NCI-H1417 treated with DMSO at 0.1 percent for 48 hours (cell line): ENCODE measurements at regions not wholly inside any gene's neighbourhood (a gene's known extent, or its start where the extent isn't known, plus 50 kb on each side); places are given as distances from the start of the nearest gene placed in this dataset.

Experiments used
- DNase-seq: peaks from one replicate; lab custom pipeline; 2025; lab: John Stamatoyannopoulos, UW

DNA sequence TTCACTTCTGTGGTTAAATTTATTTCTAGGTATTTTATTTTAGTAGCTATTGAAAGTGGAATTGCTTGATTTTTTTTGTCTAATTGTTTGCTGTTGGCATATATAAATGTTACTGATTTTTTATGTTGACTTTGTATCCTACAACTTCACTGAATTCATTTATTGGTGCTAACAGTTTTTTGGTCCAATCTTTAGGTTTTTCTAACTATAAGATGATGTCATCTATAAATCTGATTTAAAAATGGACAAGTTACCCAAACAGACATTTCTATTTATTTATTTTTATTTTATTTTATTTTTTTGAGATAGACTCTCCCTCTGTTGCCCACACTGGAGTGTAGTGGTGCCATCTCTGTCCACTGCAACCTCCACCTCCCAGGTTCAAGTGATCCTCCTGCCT lies 162.3 kb downstream of the COX7C start:
- DNase-seq, result no peak

DNA sequence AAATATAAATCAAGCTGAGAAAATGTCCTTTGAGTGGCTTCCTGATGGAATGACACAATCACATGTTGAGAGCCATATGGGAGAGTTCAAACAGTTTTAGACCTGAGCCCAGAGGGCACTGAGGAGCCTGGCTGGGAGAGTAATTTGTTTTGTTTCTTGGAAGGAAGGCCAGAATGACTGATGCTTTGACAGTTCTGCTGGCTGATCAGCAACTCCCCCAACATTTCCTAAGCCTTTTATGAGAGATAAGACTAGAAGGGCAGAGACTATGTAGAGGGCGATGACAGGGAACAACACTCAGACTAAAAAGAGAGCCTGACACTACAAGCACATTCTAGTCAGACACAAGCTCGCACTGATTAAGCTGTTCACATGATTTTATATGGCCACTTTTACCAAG lies 169.2 kb downstream of the COX7C start:
- no peak for DNase-seq

DNA sequence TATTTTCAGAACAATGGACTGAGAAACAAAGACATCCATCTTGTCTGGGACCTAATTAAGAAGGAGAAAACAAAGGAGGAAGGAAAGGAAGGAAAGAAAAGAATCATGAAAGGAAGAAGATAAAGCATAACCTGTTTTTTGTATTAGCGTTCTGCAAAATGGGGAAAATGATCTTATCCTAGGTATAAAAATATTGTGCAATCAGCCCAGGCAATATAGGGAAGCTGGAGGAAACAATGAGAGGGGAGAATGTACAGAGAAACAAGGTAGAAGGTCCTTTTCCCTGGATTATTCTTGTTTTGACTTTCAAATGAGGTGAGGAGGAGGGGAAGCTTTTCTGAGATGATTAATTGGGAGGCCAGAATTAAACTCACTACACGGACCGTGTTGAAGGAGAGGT lies 177.9 kb downstream of the COX7C start:
- no peak for DNase-seq

DNA sequence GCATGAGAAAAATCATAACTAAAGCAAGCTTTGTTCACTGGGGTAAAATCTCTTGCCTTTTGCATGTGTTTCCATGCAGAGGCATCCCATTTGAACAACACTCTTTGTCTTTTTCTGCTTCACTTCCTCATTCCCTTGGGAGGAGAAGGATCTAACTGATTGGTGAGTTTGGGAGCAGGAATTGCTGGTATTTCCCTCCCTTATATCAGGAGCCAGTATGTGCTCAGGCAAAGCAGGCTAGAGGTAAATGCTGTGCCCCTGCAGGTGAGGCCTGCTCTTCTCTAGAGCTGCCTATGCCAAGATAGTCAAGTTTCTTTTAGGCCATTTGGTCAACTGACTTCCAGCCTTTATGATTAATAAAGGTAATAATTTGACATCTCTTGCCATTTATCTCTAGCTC lies 179.9 kb downstream of the COX7C start:
- no peak for DNase-seq

DNA sequence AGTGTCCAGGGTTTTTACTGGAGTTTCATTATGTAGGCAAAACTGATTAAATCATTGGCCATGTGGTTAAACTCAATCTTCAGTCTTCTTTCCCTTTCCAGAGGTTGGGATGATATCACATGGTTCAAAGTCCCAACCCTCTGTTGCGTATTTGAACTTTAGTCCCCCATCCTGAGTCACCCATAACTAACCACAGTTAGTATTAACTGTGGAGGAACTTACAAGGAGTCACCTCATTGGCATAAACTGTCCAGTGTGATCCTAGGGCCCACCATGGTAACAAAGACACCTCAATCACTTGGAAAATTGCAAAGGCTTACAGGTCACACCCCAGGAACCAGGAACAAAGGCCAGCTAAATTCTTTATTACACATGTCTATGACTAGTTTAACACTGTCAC lies 188.5 kb downstream of the COX7C start:
- no peak for DNase-seq

DNA sequence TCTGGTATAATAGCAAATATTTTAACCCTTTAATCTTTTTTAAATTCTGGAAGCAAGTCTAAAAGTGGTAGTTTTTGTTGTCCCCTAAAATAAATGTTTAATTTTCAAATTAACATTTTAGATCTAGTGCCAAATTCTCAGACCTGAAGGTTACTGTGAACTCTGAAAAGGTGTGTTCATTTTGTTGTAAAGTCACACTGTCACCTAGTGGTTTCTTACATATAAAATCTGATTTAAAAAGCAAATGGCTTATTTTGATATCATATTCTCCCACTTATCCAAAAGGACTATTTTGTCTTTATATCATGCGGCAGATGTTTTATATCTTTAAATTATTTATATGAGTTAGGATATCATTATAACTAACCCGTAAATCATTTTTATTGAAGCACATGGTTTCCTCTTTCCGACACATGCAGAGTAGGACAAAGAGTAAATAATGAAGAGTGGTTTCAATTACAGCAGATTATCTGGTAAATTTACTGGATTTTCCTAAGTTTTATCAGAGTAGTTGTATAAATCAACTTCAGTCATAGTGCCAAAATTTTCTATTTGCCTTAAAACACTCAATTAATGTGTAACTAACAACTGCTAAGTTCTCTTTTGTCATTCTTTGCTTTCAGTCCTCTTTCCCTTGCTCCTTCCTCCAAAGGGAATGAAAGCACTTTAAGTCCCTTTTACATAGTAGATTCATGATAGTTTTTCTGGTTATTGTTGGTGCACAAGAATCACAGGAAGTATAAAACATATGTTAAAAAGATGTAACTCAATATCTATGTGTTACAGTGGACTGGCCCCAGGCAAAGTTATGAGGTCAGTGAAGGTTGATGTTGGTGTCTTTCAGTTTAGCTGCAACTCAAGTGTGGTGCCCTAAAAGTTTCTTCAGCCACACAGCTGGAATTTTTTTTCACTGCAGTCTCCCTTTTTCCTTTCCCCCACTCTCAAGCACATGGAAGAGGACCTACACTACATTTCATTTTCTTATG lies 189.6 kb downstream of the COX7C start:
- no peak for DNase-seq

DNA sequence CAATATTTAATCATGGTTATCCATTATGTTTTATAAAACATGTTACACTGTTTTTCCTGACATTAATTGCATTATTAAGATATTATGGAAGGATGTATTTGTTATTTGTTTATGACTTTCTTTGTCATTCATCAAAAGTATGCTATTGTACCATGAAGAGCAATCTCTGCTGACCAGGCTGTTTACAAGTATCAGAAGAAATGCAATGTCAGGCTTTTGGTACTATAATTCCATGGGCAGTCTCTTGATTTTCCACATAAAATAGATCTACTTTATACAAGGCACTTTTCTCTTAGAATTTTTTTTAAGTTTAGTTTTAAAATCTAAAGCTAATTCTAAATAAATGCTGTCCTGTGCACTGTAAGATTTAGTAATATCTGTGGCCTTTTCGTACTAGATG lies 196.6 kb downstream of the COX7C start:
- no peak for DNase-seq

DNA sequence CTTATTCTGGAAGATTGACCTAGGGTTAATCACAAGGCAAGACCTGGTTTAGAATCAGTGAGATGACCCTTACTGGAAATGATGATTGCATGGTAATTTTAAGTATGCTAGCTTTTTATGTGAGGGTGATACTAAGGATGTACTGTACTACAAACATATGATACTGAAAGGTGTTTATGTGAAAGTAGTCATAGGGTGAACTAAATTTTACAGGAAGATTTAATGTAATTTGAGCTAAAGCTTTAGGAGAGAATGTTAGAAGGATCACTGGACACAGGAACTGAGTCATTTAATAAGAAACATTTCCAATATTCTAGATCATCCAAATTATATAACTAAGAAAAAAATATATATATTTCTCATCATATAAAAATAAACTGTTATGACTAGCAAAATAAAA lies 197.2 kb downstream of the COX7C start:
- no peak for DNase-seq

DNA sequence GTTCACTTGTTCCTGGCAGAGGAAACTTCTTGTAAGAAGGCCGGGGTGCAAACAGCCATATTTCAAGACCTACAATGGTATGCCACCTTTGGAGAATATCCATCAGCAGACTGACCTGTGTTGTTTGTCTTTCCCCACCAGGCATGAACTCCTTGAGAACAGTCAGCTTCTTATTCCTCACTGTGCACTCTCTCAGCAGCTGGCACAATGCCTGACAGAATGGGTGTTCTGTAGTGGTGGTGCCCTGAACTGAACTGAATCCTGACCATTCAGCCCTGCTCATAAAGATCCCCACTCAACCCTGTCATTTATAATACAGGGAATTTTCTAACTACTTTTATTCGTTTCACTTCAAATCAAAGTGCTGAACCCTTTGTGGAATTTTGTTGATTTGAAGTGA lies 206.9 kb downstream of the COX7C start:
- DNase-seq, result no peak

DNA sequence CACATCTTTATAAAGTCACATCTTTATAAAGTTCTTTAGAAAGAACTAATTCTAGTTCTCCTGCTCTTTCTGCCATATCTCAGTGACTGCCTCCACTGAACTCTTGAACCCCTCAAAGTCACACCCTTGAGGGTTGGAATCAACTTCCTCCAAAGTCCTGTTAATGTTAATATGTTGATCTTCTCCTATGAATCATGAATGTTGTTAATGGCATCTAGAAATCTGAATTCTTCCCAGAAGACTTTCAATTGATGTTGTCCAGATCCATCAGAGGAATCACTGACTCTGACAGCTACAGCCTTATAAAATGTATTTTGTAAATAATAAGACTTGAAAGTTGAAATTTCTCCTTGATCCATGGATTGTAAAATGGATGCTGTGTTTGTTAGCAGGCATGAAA lies 213.4 kb downstream of the COX7C start:
- no peak for DNase-seq

DNA sequence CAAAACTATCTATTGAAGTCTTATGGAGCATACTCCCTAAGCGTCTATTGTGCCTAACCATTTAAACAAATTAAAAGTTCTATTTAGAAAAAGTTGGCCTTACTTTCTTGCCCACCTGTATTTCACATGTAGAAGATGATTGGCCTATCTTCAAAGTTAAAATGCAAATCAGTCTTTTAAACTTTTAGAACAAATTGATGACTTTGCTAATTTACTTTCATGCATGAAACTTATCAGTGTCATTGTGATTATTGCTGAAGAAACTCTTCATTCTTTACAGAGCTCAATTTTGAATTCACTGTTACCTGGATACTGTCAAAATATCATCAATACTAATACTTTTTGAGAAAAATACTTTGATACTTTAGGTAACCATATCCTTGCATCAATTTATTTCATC lies 216.1 kb downstream of the COX7C start:
- no peak for DNase-seq

DNA sequence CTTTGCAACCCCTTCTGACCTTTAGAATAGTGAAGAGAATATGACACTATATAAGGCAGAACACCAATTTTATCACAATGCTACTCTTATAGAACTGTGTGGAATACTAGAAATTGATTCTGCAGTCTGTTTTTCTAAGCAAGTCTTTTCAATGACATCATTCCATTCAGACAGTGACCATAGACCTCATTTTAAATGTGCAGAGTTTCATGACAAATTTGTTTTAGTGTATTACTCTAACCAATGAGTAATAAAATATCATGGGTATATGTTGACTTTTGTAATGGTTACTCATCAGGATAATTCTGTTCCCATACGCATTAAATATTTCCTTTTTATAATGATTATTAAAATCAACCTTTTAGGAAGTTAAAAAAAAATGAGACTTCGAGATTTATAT lies 219.9 kb downstream of the COX7C start:
- no peak for DNase-seq

DNA sequence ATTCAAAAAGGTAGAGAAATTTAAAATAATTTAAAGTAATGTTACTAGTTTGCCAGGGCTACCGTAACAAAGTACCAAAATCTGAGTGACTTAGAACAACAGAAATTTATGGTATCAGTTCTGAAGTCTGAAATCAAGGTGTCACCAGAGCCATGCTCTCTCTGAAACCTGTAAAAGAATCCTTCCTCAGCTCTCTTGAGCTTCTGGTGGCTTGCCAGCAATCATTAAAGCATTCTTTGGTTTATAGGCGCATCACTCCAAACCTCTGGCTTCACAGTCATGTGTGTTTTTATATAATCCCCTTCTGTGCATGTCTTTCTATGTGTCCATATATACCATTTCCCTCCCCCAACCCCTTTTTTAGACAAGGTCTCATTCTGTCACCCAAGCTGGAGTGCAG lies 220.3 kb downstream of the COX7C start:
- DNase-seq, result no peak

DNA sequence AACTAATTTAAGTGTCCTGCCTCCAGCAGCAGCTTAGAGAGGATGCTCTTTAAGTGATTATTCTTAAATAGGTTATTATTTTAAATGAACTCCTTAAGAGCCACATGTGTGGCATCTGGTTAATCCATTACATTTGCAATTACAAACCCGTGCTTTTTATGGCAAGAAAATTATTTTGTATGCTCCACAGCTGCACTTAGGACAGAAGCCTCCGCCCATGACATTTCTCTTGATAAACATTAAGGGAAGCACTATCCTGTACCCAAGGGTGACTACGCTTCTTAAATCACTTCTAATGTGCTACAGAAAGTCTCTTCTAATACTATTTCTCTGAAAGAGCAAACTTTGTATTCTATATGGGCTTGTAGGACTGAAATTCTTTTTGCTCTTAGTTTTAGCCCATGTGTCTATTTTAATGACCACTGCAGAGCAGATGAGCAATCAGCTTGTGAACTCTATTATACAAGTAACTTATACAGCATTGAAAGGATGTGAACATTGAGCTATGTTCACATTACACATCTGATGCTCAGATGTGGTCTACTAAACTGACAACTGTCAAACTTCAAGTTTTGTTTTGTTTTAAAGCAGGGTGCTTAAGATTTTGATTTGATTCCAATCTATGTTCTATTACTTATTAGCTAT lies 223.4 kb downstream of the COX7C start:
- DNase-seq, result no peak

DNA sequence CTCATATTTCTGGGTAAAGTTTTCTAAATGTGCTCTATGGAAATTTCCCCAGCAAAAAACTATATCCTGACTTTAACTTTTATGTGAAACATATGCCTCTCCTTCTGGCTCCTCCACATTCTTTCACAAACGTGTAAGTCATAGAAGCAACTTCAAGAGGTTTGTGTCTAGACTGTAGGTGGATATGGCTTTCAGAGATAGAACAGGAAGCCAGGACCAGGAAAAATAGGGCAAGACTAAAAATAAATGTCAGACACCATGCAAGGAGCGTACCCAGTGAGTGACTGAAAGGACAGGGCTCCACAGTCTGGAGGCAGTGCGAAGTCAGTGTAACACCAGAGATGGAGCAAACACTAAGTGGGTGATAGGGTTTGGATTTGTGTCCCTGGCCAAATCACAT lies 240.7 kb downstream of the COX7C start:
- DNase-seq, result no peak

DNA sequence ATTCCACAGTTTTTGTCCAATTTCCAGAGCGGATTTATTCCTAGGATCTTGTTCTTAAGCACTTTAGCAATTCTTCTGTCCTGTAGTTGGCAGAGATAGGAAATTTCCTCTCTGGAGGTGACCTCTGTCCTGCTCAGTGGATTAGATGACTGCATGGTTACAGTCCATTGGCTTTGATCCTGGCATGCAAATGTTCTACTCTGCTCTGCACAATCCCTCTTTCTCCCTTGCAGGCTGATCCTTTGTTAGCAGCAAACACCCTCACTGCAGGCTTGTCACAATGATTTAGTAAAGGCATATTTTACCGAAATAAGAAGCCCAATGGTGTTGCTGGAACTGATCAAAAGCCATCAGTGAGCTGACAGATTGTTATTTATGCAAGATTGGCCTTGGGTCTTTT lies 243.8 kb downstream of the COX7C start:
- no peak for DNase-seq

DNA sequence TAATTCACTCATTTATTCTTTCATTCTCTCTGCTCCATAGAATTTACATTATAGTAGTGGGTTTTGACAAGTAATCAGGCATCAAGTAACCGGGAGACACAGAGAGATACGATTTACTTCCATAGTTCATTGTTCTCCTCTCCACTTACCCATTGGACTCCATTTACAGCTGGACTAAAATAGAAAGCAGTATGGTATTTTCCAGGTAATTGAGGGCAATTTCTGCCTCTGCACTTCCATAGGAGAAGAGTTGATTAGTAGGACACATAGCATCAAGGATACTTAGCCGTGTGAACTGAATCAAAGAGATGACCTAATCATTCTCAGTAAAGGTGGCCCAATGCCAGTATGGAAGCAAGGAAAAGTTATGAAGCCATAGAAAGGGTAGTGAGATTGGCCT lies 244.4 kb downstream of the COX7C start:
- DNase-seq, result no peak

DNA sequence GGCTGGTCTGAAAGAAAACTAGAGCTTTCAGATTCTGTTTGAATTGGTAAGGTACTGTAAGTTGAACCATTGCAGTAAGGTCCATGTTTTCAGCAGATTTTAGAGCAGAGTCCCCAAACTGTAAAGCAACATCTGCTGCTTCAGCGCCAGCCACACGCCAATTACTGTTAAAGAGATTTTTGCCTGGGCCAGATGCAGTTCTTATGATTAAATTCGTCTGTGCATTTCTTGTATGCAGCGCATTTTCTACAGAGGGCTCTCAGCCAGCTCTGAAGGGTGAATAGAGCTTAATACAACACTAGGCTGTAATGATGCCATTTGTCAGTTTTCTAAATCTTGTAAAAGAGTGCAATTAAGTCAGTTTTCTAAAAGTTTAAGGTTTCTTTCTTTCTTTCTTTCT lies 246.3 kb downstream of the COX7C start:
- no peak for DNase-seq

DNA sequence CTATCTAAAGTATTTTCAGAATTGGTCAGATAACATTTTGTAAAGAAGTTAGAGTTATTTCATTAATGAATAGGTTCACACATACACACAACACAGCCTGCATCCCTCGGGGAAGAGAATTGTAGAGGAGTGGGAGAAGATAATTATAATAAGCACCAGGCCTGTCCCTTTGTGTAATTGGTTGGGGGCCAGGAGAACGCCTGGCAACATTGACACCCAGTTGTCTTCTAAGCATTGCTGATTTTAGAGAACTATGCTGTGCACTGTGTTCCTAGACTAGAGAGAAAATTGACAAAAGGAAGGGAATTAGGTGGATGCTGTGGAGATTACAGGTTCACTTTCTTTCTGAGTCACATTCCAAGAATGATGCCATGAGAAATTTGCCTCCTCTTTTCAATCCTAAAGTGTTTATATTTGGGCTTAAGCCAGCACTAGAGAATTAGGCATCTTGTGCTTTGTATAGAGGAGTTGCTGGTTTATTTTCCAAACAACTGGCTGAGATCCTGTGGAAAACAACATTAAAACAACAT lies 247.6 kb downstream of the COX7C start:
- no peak for DNase-seq

DNA sequence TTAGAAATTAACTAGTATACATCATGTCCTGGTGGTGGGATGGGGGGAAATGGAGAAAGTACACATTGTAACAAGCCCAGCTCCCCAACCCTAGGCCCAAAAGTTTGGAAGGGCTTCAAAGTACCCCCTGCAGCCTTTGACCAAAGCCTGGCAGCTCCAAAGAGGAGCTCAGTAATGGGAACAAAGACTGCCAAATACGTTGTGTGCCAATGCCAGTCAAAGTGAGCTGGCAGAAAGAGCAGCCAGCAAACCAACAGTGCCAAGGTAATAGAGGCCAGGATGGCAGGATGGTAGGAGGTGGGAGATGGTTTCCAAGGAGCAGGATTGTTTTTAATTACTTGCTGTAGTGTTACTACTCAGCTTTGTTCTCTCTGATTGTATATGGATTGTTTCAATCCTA lies 248.3 kb downstream of the COX7C start:
- no peak for DNase-seq

DNA sequence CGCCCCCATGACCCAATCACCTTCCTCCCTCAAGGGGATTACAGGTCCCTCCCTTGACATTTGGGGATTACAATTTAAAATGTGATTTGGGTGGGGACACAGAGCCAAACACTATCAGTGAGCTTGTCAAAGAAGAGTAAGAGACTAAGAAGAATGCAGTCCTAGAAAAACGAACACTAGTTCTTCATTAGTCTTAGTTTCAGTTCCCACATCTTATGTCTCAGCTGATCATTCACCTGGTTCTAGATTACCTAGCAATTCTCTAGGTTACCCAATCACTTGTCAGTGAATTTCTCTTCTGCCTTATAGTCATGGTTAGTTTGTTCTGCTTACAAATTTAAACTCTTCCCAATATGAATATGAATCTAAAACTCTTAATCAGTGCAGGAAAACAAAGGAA lies 251.5 kb downstream of the COX7C start:
- no peak for DNase-seq

DNA sequence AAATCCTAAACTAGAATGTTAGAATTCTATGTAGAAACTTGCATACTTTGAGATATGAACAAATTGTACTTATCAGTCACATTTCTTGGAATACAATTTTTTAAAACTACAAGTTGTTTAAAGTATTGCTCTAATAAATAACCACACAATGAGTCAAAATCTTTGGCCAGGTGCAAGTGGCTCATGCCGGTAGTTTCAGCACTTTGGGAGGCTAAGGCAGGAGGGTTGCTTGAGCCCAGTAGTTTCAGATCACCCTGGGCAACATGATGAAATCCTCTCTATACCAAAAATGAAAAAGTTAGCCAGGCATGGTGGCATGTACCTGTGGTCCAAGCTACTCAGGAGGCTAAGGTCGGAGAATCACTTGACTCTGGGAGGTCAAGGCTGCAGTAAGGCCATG lies 257.8 kb downstream of the COX7C start:
- no peak for DNase-seq

DNA sequence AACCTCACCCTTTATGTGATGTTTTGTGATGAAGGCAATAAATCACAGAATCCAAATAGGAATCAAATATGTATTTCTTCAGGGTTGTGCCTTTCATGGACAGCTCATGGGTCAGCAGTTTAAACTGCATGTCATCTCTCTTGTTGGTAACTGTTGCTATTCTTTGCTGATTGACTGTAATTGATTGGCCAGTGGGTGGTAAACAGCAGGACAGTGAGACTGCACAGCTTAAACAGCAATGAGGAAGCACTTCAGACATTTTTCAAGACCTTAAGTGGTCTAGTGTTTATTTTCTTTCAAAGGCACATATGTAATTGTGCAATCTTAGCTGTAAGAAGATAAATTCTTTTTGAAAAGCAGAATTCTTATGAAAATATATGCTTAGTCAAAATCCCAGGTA lies 260.5 kb downstream of the COX7C start:
- DNase-seq, result peak; percentile 20
